ENCODE measurements at regions not wholly inside any gene's neighbourhood (a gene's known extent, or its start where the extent isn't known, plus 50 kb on each side); places are given as distances from the start of the nearest gene placed in this dataset.
"Not testable (repeated sequence)": the region's sequence is repeated elsewhere in the genome, so short reads cannot be mapped to it uniquely, and the experiment has no call there.

GRCh38 chr14:49946320-49947141 is 53.6 kb downstream of the ARF6 start:
- no peak for DNase-seq

- DNase-seq: no peak
Observed at GRCh38 chr14:49947506-49947905, 54.6 kb downstream of the ARF6 start.

- DNase-seq: no peak
Observed at GRCh38 chr14:49950275-49951228, 57.7 kb downstream of the ARF6 start.

GRCh38 chr14:49951229-49951607 is 58.3 kb downstream of the ARF6 start:
- no peak for DNase-seq

GRCh38 chr14:49951691-49952345 is 58.9 kb downstream of the ARF6 start:
- no peak for DNase-seq

- no peak for DNase-seq
Observed at GRCh38 chr14:49953196-49953595, 60.3 kb downstream of the ARF6 start.

- DNase-seq: no peak
Observed at GRCh38 chr14:49954171-49954631, 61.3 kb downstream of the ARF6 start.

- no peak for DNase-seq
Observed at GRCh38 chr14:49955024-49955423, 62.1 kb downstream of the ARF6 start.

GRCh38 chr14:49957089-49957852 is 64.4 kb downstream of the ARF6 start:
- DNase-seq: no peak

- DNase-seq: no peak
Observed at GRCh38 chr14:49959822-49960408, 67.0 kb downstream of the ARF6 start.

- DNase-seq: peak; percentile 24
Observed at GRCh38 chr14:49960453-49960852, 67.6 kb downstream of the ARF6 start.

GRCh38 chr14:49961270-49962222 is 68.7 kb downstream of the ARF6 start:
- no peak for DNase-seq

GRCh38 chr14:49962621-49963020 is 69.7 kb downstream of the ARF6 start:
- no peak for DNase-seq

GRCh38 chr14:49965068-49965651 is 72.3 kb downstream of the ARF6 start:
- DNase-seq: not testable (repeated sequence)

GRCh38 chr14:49966304-49966809 is 73.5 kb downstream of the ARF6 start:
- DNase-seq: no peak

- no peak for DNase-seq
Observed at GRCh38 chr14:49966971-49967630, 74.2 kb downstream of the ARF6 start.

- DNase-seq: no peak
Observed at GRCh38 chr14:49969961-49970360, 77.1 kb downstream of the ARF6 start.

- peak; percentile 96 for DNase-seq
Observed at GRCh38 chr14:49970474-49971147, 77.7 kb downstream of the ARF6 start.
